GM18909 (cell line): ENCODE measurements at regions not wholly inside any gene's neighbourhood (a gene's known extent, or its start where the extent isn't known, plus 50 kb on each side); places are given as distances from the start of the nearest gene placed in this dataset.
"Not testable (repeated sequence)": the region's sequence is repeated elsewhere in the genome, so short reads cannot be mapped to it uniquely, and the experiment has no call there.

Source experiments
- ATAC-seq: cut with Tn5 transposase; IDR thresholded peaks from one replicate; pipeline ENCODE4 v1.9.1; 2021; ENCODE audit warnings: mild to moderate bottlenecking; ENCODE audit not compliant: unreplicated experiment, poor library complexity

DNA sequence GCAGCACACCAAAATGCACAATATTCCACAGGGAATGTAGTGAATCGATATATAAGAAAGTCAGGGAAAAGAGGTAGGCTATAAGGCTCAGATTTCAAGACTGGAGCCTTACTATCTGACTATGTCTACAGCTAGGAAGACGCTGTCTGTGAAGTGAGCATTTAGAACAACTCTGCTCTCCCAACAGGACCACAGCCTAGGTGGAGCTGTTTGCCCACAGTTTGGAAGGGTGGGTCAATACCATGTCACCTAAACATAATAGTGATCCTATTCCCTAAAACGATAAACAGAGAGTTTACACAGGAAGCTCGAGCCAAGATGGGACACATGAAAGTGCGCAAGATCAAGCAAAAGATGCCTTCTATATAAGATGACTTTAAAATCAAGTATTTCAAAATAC, 2486.0 kb upstream of the PCDH20 start:
- no peak for ATAC-seq

DNA sequence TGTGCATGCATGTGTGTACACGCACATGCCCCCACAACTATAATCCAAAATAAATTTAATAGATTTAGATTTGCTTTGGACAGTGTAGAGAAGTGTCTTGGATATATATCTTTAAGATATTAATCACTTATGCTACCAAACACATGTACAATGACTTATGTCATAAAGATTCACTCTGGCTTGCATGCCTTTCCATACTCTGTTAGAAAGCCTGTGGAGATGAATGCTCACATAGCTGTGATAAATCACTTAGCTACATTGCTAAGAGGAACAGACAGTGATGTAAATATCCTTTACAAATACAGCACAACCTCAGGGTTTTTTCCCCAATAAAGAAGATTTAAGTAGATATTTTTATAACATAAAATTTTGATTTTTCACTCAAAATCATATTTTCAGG, 2484.8 kb upstream of the PCDH20 start:
- no peak for ATAC-seq

- ATAC-seq = no peak
Measured at GRCh38 chr13:63896321-63896720, 2480.7 kb upstream of the PCDH20 start.

GRCh38 chr13:63882052-63882451, 2466.4 kb upstream of the PCDH20 start:
- no peak for ATAC-seq

GRCh38 chr13:63880705-63881104, 2465.1 kb upstream of the PCDH20 start:
- no peak for ATAC-seq

DNA sequence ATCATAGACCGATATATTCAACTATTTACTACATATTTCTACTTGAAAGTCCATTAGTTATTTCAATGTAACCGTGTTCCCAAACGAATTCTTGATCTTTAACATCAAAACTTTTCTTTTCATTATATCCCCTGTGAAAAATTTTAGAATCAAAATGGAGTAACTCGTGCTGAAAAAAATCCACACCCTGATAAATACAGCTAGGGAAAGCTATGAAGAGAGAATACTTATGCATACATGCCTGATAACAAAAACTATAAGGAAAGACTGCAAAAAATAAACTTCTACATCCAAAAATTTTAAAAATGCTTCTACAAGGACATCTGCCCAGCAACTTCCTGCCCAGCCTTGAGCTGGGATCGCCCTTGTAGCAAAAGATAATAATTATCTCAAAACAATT, 2458.3 kb upstream of the PCDH20 start:
- no peak for ATAC-seq

- no peak for ATAC-seq
Measured at GRCh38 chr13:63864171-63864902, 2448.7 kb upstream of the PCDH20 start.

- ATAC-seq = no peak
Measured at GRCh38 chr13:63855457-63856118, 2439.9 kb upstream of the PCDH20 start.

DNA sequence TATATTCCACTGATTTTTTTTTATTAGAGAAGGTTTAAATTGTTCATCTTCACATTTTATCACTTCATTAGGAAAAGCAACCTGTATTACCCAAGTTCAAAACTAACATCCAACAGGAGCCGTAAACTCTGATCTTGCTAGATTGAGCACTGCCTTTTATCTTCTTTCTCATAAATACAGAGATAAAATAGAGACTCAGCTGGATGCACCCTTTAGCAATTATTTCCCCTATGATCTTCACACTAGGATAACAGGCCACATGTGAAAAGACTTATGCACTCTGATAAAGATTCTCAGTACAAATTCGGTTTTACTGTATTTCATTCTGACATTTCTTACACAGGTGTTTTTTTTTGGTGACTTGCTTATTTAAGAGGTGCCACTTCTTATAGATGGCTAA, 2438.2 kb upstream of the PCDH20 start:
- no peak for ATAC-seq

- ATAC-seq = no peak
Measured at GRCh38 chr13:63851526-63851925, 2435.9 kb upstream of the PCDH20 start.

- no peak for ATAC-seq
Measured at GRCh38 chr13:63843766-63844699, 2428.4 kb upstream of the PCDH20 start.

- ATAC-seq = no peak
Measured at GRCh38 chr13:63842102-63842501, 2426.5 kb upstream of the PCDH20 start.

GRCh38 chr13:63840551-63841421, 2425.1 kb upstream of the PCDH20 start:
- ATAC-seq = no peak

- no peak for ATAC-seq
Measured at GRCh38 chr13:63838366-63839110, 2422.9 kb upstream of the PCDH20 start.

GRCh38 chr13:63837701-63838100, 2422.1 kb upstream of the PCDH20 start:
- ATAC-seq = not testable (repeated sequence)

DNA sequence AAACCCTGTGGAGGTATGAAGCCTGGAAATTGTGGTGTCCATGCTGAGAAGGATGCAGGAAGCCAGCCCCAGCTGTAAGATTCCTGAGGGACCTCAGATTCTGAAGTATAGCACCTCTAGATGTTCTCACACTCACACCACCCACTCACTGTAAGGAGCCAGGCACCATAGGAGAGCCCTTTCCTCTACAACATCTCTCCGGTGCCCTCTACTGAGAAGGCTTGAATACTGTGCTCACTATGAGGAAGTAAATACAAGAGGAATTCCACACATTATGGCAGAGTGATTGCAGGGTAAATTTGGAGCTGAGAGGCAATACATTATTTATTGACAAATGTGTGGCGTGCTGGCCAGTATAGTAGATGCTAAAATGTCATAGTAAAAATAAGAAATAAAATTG, 2414.0 kb upstream of the PCDH20 start:
- ATAC-seq = not testable (repeated sequence)

GRCh38 chr13:63821785-63822184, 2406.1 kb upstream of the PCDH20 start:
- ATAC-seq = not testable (repeated sequence)

DNA sequence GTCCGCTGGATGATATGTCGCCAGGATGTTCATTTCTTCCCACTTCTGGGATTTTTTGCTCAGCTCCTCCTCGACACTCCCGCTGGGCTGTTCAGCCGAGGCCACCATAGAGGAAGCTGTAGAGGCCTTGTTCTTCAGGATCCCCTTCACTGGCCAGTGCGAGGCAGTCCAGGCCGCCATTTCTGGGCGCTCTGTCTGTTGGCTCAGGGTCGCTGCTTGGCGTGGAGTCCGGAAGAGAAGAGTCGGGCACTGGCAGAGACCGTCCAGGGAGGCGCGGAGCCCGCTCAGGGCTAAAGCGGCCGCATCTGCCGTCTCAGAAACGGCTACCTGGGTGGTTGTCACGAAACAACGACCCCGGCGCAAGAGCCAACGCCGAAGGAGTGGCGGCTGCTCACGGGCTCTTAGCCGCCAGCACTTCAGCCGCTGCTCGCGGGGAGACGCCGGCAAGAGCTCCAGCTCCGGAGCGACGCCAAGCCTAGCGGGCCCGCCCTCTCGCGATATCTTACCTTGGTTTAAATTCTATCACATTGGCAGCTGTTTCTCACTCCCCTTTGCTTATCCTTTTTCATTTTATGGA, 2395.9 kb upstream of the PCDH20 start:
- ATAC-seq = not testable (repeated sequence)

- ATAC-seq = not testable (repeated sequence)
Measured at GRCh38 chr13:63791134-63791533, 2375.5 kb upstream of the PCDH20 start.
